ENCODE measurements at regions not wholly inside any gene's neighbourhood (a gene's known extent, or its start where the extent isn't known, plus 50 kb on each side); places are given as distances from the start of the nearest gene placed in this dataset.

DNA sequence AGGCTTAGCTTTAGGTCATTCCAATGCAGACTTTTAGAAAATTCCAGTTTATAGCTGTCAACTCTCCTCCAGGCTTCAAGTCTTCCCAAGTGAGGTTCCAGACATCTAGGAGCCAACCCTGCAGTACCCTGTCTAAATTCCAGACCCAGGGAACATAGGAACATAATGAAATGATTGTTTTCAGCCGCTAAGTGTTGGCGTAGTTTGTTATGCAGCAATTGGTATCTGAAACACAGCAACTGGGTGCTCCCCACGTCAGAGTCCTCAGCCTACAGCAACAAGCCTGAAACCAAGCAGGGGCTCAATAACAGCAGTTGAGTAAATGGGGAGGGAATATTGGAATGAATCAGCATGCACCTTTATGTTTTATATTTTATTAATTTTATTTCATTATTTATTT lies 66.8 kb downstream of the BOD1 start:
- TF ChIP-seq EZH2 (IDR thresholded peaks at IDR 0.05; ENCODE audit: borderline replicate concordance) (no peak), EZH2phosphoT487 (IDR thresholded peaks at IDR 0.05; ENCODE audit: low read depth, severe bottlenecking, unreplicated experiment) (no peak)
- TF ChIP-seq, protein P1, sequence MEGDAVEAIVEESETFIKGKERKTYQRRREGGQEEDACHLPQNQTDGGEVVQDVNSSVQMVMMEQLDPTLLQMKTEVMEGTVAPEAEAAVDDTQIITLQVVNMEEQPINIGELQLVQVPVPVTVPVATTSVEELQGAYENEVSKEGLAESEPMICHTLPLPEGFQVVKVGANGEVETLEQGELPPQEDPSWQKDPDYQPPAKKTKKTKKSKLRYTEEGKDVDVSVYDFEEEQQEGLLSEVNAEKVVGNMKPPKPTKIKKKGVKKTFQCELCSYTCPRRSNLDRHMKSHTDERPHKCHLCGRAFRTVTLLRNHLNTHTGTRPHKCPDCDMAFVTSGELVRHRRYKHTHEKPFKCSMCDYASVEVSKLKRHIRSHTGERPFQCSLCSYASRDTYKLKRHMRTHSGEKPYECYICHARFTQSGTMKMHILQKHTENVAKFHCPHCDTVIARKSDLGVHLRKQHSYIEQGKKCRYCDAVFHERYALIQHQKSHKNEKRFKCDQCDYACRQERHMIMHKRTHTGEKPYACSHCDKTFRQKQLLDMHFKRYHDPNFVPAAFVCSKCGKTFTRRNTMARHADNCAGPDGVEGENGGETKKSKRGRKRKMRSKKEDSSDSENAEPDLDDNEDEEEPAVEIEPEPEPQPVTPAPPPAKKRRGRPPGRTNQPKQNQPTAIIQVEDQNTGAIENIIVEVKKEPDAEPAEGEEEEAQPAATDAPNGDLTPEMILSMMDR (IDR thresholded peaks at IDR 0.05; ENCODE audit: poor library complexity), result no peak

Measured in hepatocyte (in vitro differentiated cells).